H9 (cell line): ENCODE measurements at regions not wholly inside any gene's neighbourhood (a gene's known extent, or its start where the extent isn't known, plus 50 kb on each side); places are given as distances from the start of the nearest gene placed in this dataset.

Experiments used
- DNase-seq: peaks from one replicate; pipeline ENCODE4 v3.0.0-alpha.2; 2017
- H2AFZ ChIP-seq: one replicate; pipeline ENCODE4 v1.6.1; 2013; ENCODE audit warnings: mild to moderate bottlenecking, low read length, control low read depth, moderate library complexity
- H2AK5ac ChIP-seq: 2 replicates; pipeline ENCODE4 v1.6.1; 2013; ENCODE audit warnings: low read length, control low read depth, mixed read lengths; ENCODE audit not compliant: insufficient read length
- H2BK120ac ChIP-seq: one replicate; pipeline ENCODE4 v1.6.1; 2013; ENCODE audit warnings: low read depth, mild to moderate bottlenecking, low read length, control low read depth, inconsistent platforms; ENCODE audit not compliant: poor library complexity, severe bottlenecking
- H2BK12ac ChIP-seq: 2 replicates; pipeline ENCODE4 v1.6.1; 2013; ENCODE audit warnings: low read length, control low read depth, mixed read lengths, low read depth; ENCODE audit not compliant: insufficient read length
- H2BK15ac ChIP-seq: 2 replicates; pipeline ENCODE4 v1.6.1; 2013; ENCODE audit warnings: low read depth, low read length, control low read depth
- H2BK20ac ChIP-seq: one replicate; pipeline ENCODE4 v1.6.1; 2013; ENCODE audit warnings: low read depth, mild to moderate bottlenecking, low read length, control low read depth, inconsistent platforms; ENCODE audit not compliant: poor library complexity, severe bottlenecking
- H2BK5ac ChIP-seq: 2 replicates; pipeline ENCODE4 v1.6.1; 2013; ENCODE audit warnings: low read length, control low read depth, mixed read lengths; ENCODE audit not compliant: insufficient read length
- H3K14ac ChIP-seq: 2 replicates; pipeline ENCODE4 v1.6.1; 2013; ENCODE audit warnings: low read length, control low read depth; ENCODE audit not compliant: insufficient read depth
- H3K18ac ChIP-seq: 2 replicates; pipeline ENCODE4 v1.6.1; 2013; ENCODE audit warnings: low read depth, mild to moderate bottlenecking, mixed read lengths, low read length, control low read depth; ENCODE audit not compliant: insufficient read length
- H3K23ac ChIP-seq: 2 replicates; pipeline ENCODE4 v1.6.1; 2013; ENCODE audit warnings: low read length, control low read depth, mixed read lengths, low read depth; ENCODE audit not compliant: insufficient read length
- H3K23me2 ChIP-seq: 2 replicates; pipeline ENCODE4 v1.6.1; 2013; ENCODE audit warnings: low read depth, mild to moderate bottlenecking, mixed read lengths, low read length, control low read depth; ENCODE audit not compliant: insufficient read length, poor library complexity, severe bottlenecking
- H3K27ac ChIP-seq: 2 replicates; pipeline ENCODE4 v1.5.1; 2013; ENCODE audit warnings: low read length, control low read depth, mixed read lengths, low read depth; ENCODE audit not compliant: insufficient read length
- H3K27me3 ChIP-seq: 2 replicates; pipeline ENCODE4 v1.6.1; 2013; ENCODE audit warnings: low read length, control low read depth, inconsistent platforms; ENCODE audit not compliant: insufficient read depth
- H3K4ac ChIP-seq: 2 replicates; pipeline ENCODE4 v1.6.1; 2013; ENCODE audit warnings: low read depth, mild to moderate bottlenecking, control low read depth, inconsistent platforms, low read length, moderate library complexity
- H3K4me1 ChIP-seq: 2 replicates; pipeline ENCODE4 v1.6.1; 2013; ENCODE audit warnings: low read length, control low read depth, inconsistent platforms; ENCODE audit not compliant: insufficient read depth
- H3K4me2 ChIP-seq: 2 replicates; pipeline ENCODE4 v1.6.1; 2013; ENCODE audit warnings: low read length, control low read depth, mixed read lengths; ENCODE audit not compliant: insufficient read length, insufficient read depth
- H3K56ac ChIP-seq: 2 replicates; pipeline ENCODE4 v1.6.1; 2013; ENCODE audit warnings: low read depth, mild to moderate bottlenecking, mixed read lengths, low read length, control low read depth; ENCODE audit not compliant: insufficient read length
- H3K79me1 ChIP-seq: 2 replicates; pipeline ENCODE4 v1.6.1; 2013; ENCODE audit warnings: low read depth, mild to moderate bottlenecking, moderate library complexity, low read length, control low read depth, inconsistent platforms; ENCODE audit not compliant: insufficient read depth, poor library complexity, severe bottlenecking
- H3K79me2 ChIP-seq: 2 replicates; pipeline ENCODE4 v1.6.1; 2013; ENCODE audit warnings: low read length, control low read depth, inconsistent platforms; ENCODE audit not compliant: insufficient read depth
- H3K9ac ChIP-seq: 2 replicates; pipeline ENCODE4 v1.6.1; 2013; ENCODE audit warnings: low read length, control low read depth, mixed read lengths; ENCODE audit not compliant: insufficient read length; ENCODE audit errors: extremely low read depth
- H3K9me3 ChIP-seq: one replicate; pipeline ENCODE4 v1.6.1; 2013; ENCODE audit warnings: low read depth, low read length, inconsistent platforms; ENCODE audit not compliant: control insufficient read depth
- H3T11ph ChIP-seq: one replicate; pipeline ENCODE4 v1.6.1; 2013; ENCODE audit warnings: mild to moderate bottlenecking, low read length, control low read depth, inconsistent platforms
- H4K20me1 ChIP-seq: one replicate; pipeline ENCODE4 v1.6.1; 2013; ENCODE audit not compliant: control insufficient read depth, insufficient read length, insufficient read depth
- H4K5ac ChIP-seq: 2 replicates; pipeline ENCODE4 v1.6.1; 2013; ENCODE audit warnings: low read depth, mild to moderate bottlenecking, mixed read lengths, low read length, control low read depth; ENCODE audit not compliant: insufficient read length
- H4K8ac ChIP-seq: replicated peaks from 2 replicates; pipeline ENCODE4 v1.6.1; 2013; ENCODE audit warnings: low read length, control low read depth, mixed read lengths, low read depth; ENCODE audit not compliant: insufficient read length
- H4K91ac ChIP-seq: 2 replicates; pipeline ENCODE4 v1.6.1; 2013; ENCODE audit warnings: low read depth, mild to moderate bottlenecking, moderate library complexity, mixed read lengths, low read length, control low read depth; ENCODE audit not compliant: insufficient read length
- H3K27ac Mint-ChIP-seq, 3 experiments: 2 replicates in 2 of 3; 3 replicates in 1 of 3; pipeline ENCODE4 v1.8.0; 2020 to 2021; ENCODE audit warnings: mixed read lengths in 3 of 3, mild to moderate bottlenecking in 1 of 3, moderate library complexity in 1 of 3
- H3K27me3 Mint-ChIP-seq: 2 replicates; pipeline ENCODE4 v1.8.0; 2021; ENCODE audit warnings: low read depth, mild to moderate bottlenecking, moderate library complexity, mixed read lengths
- H3K36me3 Mint-ChIP-seq, 3 experiments: 2 replicates in 2 of 3; 3 replicates in 1 of 3; pipeline ENCODE4 v1.8.0; 2020 to 2021; ENCODE audit warnings: low read depth in 3 of 3, mixed read lengths in 3 of 3; ENCODE audit not compliant: insufficient read depth in 1 of 3
- H3K4me1 Mint-ChIP-seq, 2 experiments: 2 replicates each; pipeline ENCODE4 v1.8.0; 2020; ENCODE audit warnings: mixed read lengths in 2 of 2
- H3K4me3 Mint-ChIP-seq, 2 experiments: 2 replicates in 1 of 2; 3 replicates in 1 of 2; pipeline ENCODE4 v1.8.0; 2020 to 2021; ENCODE audit warnings: mild to moderate bottlenecking in 2 of 2, mixed read lengths in 2 of 2, moderate library complexity in 1 of 2
- H3K9me3 Mint-ChIP-seq, 2 experiments: 2 replicates in 1 of 2; 3 replicates in 1 of 2; pipeline ENCODE4 v1.8.0; 2020; ENCODE audit warnings: mild to moderate bottlenecking in 2 of 2, mixed read lengths in 2 of 2, moderate library complexity in 1 of 2
- WGBS: extraction: QIAGEN DNeasy Blood & Tissue Kit; methylation state at CpG from one replicate; pipeline ENCODE4 v1.1.7; 2013; ENCODE audit warnings: missing lambda C conversion rate, low lambda C conversion rate, mixed read lengths; ENCODE audit not compliant: insufficient read length; ENCODE audit errors: extremely low coverage; 5-methylcytosine and 5-hydroxymethylcytosine counted together
- TF ChIP-seq, protein P1 (sequence below): fragments of 200-600 bp; sonication (generic); conservative IDR thresholded peaks from 3 replicates; pipeline ENCODE4 v1.8.0; 2021; ENCODE audit warnings: antibody characterized with exemption, mild to moderate bottlenecking

DNA sequence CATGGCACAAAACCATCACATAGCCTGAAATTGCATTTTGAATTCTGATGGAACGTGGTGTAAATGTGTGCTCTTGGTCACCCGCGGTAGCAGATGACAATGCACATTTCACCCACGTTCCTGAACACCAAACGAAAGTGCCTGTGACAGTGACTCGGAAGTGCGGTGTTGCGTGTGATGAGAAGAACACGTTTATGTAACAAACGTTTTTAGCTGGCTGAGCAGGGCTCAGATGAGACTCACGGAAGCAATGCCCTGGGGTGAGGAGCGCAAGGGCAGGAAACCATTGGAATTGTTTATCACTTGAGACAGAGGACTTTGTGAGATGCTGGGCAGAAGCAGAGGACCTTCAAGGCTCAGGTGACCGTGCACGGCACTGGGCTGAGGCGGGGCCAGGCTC is 449.2 kb upstream of the CFAP20DC start:
- Histone ChIP-seq H2BK5ac (no peak overlapping the region), H3K27me3 (no peaks in the 10 kb centered on the region), H3K4me2 (no peak overlapping the region), H3K79me2 (no peaks in the 10 kb centered on the region), H3K23ac (no peak overlapping the region), H2AK5ac (no peak overlapping the region), H3K18ac (no peak overlapping the region), H3K4me1 (no peaks in the 10 kb centered on the region), H3T11ph (no peak overlapping the region), H2BK12ac (no peak overlapping the region), H4K20me1 (no peaks in the 10 kb centered on the region), H3K56ac (no peak overlapping the region), H4K91ac (no peak overlapping the region), H3K14ac (no peak overlapping the region), H2BK20ac (no peak overlapping the region), H3K4ac (no peak overlapping the region), H3K9ac (no peak overlapping the region), H4K5ac (no peak overlapping the region), H2BK15ac (no peak overlapping the region), H3K23me2 (no peaks in the 10 kb centered on the region), H3K9me3 (no peaks in the 10 kb centered on the region), H3K79me1 (no peaks in the 10 kb centered on the region), H2BK120ac (no peak overlapping the region), H3K27ac (no peak overlapping the region), H2AFZ (no peak overlapping the region), H4K8ac (no peak overlapping the region)
- whole genome bisulfite sequencing = no CpG with 5 or more reads among the region's 15 CpGs
- TF ChIP-seq, protein P1, sequence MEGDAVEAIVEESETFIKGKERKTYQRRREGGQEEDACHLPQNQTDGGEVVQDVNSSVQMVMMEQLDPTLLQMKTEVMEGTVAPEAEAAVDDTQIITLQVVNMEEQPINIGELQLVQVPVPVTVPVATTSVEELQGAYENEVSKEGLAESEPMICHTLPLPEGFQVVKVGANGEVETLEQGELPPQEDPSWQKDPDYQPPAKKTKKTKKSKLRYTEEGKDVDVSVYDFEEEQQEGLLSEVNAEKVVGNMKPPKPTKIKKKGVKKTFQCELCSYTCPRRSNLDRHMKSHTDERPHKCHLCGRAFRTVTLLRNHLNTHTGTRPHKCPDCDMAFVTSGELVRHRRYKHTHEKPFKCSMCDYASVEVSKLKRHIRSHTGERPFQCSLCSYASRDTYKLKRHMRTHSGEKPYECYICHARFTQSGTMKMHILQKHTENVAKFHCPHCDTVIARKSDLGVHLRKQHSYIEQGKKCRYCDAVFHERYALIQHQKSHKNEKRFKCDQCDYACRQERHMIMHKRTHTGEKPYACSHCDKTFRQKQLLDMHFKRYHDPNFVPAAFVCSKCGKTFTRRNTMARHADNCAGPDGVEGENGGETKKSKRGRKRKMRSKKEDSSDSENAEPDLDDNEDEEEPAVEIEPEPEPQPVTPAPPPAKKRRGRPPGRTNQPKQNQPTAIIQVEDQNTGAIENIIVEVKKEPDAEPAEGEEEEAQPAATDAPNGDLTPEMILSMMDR = no peak
- no peaks in the 10 kb centered on the region; a peak in 3 of 5 replicates for H3K9me3 Mint-ChIP-seq
- peaks cover 0 to 3% of the 10 kb centered on the region in 2 experiments; a peak in 1 of 4 replicates for H3K4me1 Mint-ChIP-seq
- H3K27me3 Mint-ChIP-seq = peaks cover 5% of the 10 kb centered on the region; the same call in 1 of the 2 replicates
- H3K4me3 Mint-ChIP-seq = no peak overlapping the region
- H3K36me3 Mint-ChIP-seq = peaks cover 0 to 7% (median 0%) of the 10 kb centered on the region in 3 experiments; a peak in 1 of 7 replicates
- H3K27ac Mint-ChIP-seq = no peak overlapping the region
- DNase-seq = no peak
